A549 (cell line): ENCODE measurements at regions not wholly inside any gene's neighbourhood (a gene's known extent, or its start where the extent isn't known, plus 50 kb on each side); places are given as distances from the start of the nearest gene placed in this dataset.
"Not testable (repeated sequence)": the region's sequence is repeated elsewhere in the genome, so short reads cannot be mapped to it uniquely, and the experiment has no call there.

Experiments used
- ATAC-seq, 2 experiments: fragments of 200-7000 bp in 1 of 2; fragments of >200 bp in 1 of 2; cut with Nextera tagmentation in 1 of 2; cut with Tn5 transposase in 1 of 2; 3 replicates each; pipeline versions ENCODE4 v1.8.0 to v1.9.1; 2018 to 2020; ENCODE audit warnings: mild to moderate bottlenecking in 1 of 2, moderate library complexity in 1 of 2
- CTCF ChIA-PET: fragments of 300-600 bp; sonication (Branson Sonifier 250); formaldehyde crosslinking; extraction: SDS; loops from one replicate; lab custom pipeline; 2021; ENCODE audit warnings: antibody characterized with exemption, inconsistent platforms; lab: Yijun Ruan, JAX
- POLR2A ChIA-PET: fragments of 350-600 bp; formaldehyde crosslinking; extraction: SDS; loops from one replicate; lab custom pipeline; 2021; ENCODE audit warnings: antibody characterized with exemption, inconsistent platforms; lab: Yijun Ruan, JAX
- DNase-seq, 2 experiments: peaks; one replicate each; pipeline versions ENCODE4 v3.0.0 to v3.0.0-alpha.2; 2011 to 2016; ENCODE audit warnings: low read depth in 1 of 2, low spot score in 1 of 2
- FAIRE-seq: peaks from 2 replicates; lab custom pipeline; 2011; peaks lifted over from hg19 to GRCh38; lab: Jason Lieb, UNC
- H3K27ac ChIP-seq, 2 experiments: fragments of >200 bp; sonication (Bioruptor Twin); formaldehyde crosslinking; 3 replicates each; pipeline ENCODE4 v1.5.1; 2016 to 2017
- H3K4me1 ChIP-seq: fragments of >200 bp; sonication (Bioruptor Twin); formaldehyde crosslinking; 3 replicates; pipeline ENCODE4 v1.6.1; 2016
- H3K4me2 ChIP-seq: fragments of >200 bp; sonication (Bioruptor Twin); formaldehyde crosslinking; 3 replicates; pipeline ENCODE4 v1.6.1; 2016
- H3K4me3 ChIP-seq: fragments of >200 bp; sonication (Bioruptor Twin); formaldehyde crosslinking; 3 replicates; pipeline ENCODE4 v1.5.1; 2016
- H3K9me3 ChIP-seq: fragments of >200 bp; sonication (Bioruptor Twin); formaldehyde crosslinking; 3 replicates; pipeline ENCODE4 v1.6.1; 2016
- CBX2 ChIP-seq: fragments of 200-600 bp; sonication (generic); IDR thresholded peaks from 2 replicates; pipeline ENCODE4 v1.6.1; 2016; ENCODE audit warnings: low read depth, mild to moderate bottlenecking, borderline replicate concordance
- CBX8 ChIP-seq: fragments of 200-600 bp; sonication (generic); IDR thresholded peaks from 2 replicates; pipeline ENCODE4 v1.6.1; 2016
- CHD4 ChIP-seq: fragments of 200-600 bp; sonication (generic); IDR thresholded peaks from 2 replicates; pipeline ENCODE4 v1.6.1; 2016; ENCODE audit warnings: antibody characterized with exemption, mild to moderate bottlenecking, borderline replicate concordance
- EHMT2 ChIP-seq: fragments of 200-600 bp; sonication (generic); IDR thresholded peaks from 2 replicates; pipeline ENCODE4 v1.6.1; 2016; ENCODE audit warnings: antibody characterized with exemption, low read depth, mild to moderate bottlenecking, moderate library complexity
- EP300 ChIP-seq, 2 experiments: fragments of >200 bp; sonication (Bioruptor Twin); formaldehyde crosslinking; IDR thresholded peaks; 2 replicates in 1 of 2; 3 replicates in 1 of 2; pipeline ENCODE4 v1.6.1; 2016 to 2017
- ESRRA ChIP-seq: fragments of 150-350 bp; IDR thresholded peaks from 2 replicates; pipeline ENCODE4 v1.6.1; 2014; ENCODE audit warnings: mild to moderate bottlenecking, low read length, borderline replicate concordance
- FOXS1 ChIP-seq: fragments of 250-450 bp; sonication (Bioruptor Pico); IDR thresholded peaks from 2 replicates; pipeline ENCODE4 v1.5.0; 2020; ENCODE audit warnings: mild to moderate bottlenecking, moderate library complexity
- HEYL ChIP-seq: fragments of 250-450 bp; sonication (Bioruptor Pico); IDR thresholded peaks from 2 replicates; pipeline ENCODE4 v1.8.0; 2021; ENCODE audit warnings: mild to moderate bottlenecking, moderate library complexity
- HOXA7 ChIP-seq: fragments of 250-450 bp; sonication (Bioruptor Pico); IDR thresholded peaks from 2 replicates; pipeline ENCODE4 v1.5.0; 2020; ENCODE audit warnings: mild to moderate bottlenecking, moderate library complexity
- HOXB13 ChIP-seq: fragments of 250-450 bp; sonication (Bioruptor Pico); IDR thresholded peaks from 2 replicates; pipeline ENCODE4 v1.5.0; 2020; ENCODE audit warnings: low read depth, mild to moderate bottlenecking, moderate library complexity
- HOXB5 ChIP-seq: fragments of 250-450 bp; sonication (Bioruptor Pico); IDR thresholded peaks from 2 replicates; pipeline ENCODE4 v1.5.0; 2020; ENCODE audit warnings: mild to moderate bottlenecking, moderate library complexity
- JUNB ChIP-seq: fragments of >200 bp; sonication (Bioruptor Twin); formaldehyde crosslinking; IDR thresholded peaks from 2 replicates; pipeline ENCODE4 v1.6.1; 2016
- MAFK ChIP-seq: fragments of 450-650 bp; IDR thresholded peaks from 2 replicates; pipeline ENCODE4 v1.6.1; 2014; ENCODE audit not compliant: partially characterized antibody
- NPAS2 ChIP-seq: fragments of 250-450 bp; sonication (Bioruptor Pico); IDR thresholded peaks from 2 replicates; pipeline ENCODE4 v1.8.0; 2022; ENCODE audit warnings: mild to moderate bottlenecking, moderate library complexity, borderline replicate concordance
- RAD21 ChIP-seq, 2 experiments: fragments of >200 bp in 1 of 2; sonication (Bioruptor Twin) in 1 of 2; formaldehyde crosslinking in 1 of 2; IDR thresholded peaks in 1 of 2; conservative IDR thresholded peaks in 1 of 2; 2 replicates in 1 of 2; 3 replicates in 1 of 2; pipeline ENCODE4 v1.6.1; 2012 to 2018; ENCODE audit warnings: inconsistent platforms in 1 of 2
- ZC3H11A ChIP-seq: fragments of 450-650 bp; IDR thresholded peaks from 2 replicates; pipeline ENCODE4 v1.6.1; 2014; ENCODE audit warnings: antibody characterized with exemption, mild to moderate bottlenecking
- ZNF302 ChIP-seq: fragments of 250-450 bp; sonication (Bioruptor Pico); IDR thresholded peaks from 2 replicates; pipeline ENCODE4 v1.9.0; 2021; ENCODE audit warnings: inconsistent platforms, mild to moderate bottlenecking, moderate library complexity
- WGBS: methylation state at CpG from one replicate; pipeline ENCODE4 v1.1.6; 2017; ENCODE audit errors: missing lambda C conversion rate; 5-methylcytosine and 5-hydroxymethylcytosine counted together
- TF ChIP-seq, protein P1 (sequence below): fragments of 150-350 bp; IDR thresholded peaks from 2 replicates; pipeline ENCODE4 v1.6.1; 2014; ENCODE audit warnings: low read depth, mild to moderate bottlenecking, low read length
- TF ChIP-seq, protein P2 (sequence below): IDR thresholded peaks from 2 replicates; pipeline ENCODE4 v1.6.1; 2012; ENCODE audit warnings: low read depth, borderline replicate concordance

DNA sequence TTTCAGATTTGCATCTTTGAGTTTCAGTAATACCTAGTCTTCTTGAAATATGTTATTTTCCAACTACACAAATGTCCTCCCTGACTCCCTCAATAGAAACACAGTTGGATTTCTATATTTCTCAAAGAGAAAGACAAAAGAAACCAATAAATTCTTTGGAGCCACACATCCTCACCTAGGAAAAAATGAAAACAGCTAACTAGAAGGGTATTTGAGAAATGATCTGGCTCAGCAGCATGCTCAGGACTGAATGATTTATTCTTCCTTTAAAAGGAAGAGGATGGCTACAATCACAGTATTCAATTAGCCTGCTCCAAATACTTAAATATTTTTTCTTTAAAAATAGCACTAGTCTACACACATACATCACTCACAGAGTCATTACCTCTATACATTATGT, 196.4 kb upstream of the TENT5A start:
- Histone ChIP-seq H3K4me3 (no peak overlapping the region), H3K4me1 (no peaks in the 10 kb centered on the region), H3K9me3 (no peaks in the 10 kb centered on the region), H3K27ac (no peak overlapping the region), H3K4me2 (no peak overlapping the region)
- no peak for DNase-seq
- ChIA-PET CTCF (no interaction called here), POLR2A (no interaction called here)
- FAIRE-seq = no peak
- TF ChIP-seq HOXA7 (CRISPR knock-in tag) (no peak), CBX8 (no peak), ESRRA (no peak), CHD4 (no peak), EP300 (IDR thresholded peaks at IDR 0.05) (no peak)
- TF ChIP-seq, all 56 proteins: peak for 0
- no peak for ATAC-seq

DNA sequence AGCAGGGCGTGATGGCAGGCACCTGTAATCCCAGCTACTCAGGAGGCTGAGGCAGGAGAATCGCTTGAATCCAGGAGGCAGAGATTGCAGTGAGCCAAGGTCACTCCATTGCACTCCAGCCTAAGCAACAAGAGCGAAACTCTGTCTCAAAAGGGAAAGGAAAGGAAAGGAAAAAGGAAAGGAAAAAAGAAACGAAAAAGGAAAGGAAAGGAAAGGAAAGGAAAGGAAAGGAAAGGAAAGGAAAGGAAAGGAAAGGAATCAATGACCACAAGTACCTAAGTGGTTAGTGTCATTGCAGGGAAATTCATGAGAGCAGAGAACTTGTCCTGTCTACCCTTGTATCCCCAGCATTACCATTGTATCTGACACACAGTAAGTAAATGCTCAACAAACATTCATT, 195.7 kb upstream of the TENT5A start:
- H3K4me1 ChIP-seq, H3K4me3 ChIP-seq, DNase-seq, H3K27ac ChIP-seq, H3K4me2 ChIP-seq, ATAC-seq, POLR2A ChIA-PET, FAIRE-seq, H3K9me3 ChIP-seq: not testable (repeated sequence)
- CTCF ChIA-PET = interaction anchor here (0.6 kb wide), 1 partner anchor 69 kb away, joined by 3 read pairs; no protein-coding TSS in a partner anchor
- 48% methylated on average over 4 of the region's 4 CpGs for WGBS

DNA sequence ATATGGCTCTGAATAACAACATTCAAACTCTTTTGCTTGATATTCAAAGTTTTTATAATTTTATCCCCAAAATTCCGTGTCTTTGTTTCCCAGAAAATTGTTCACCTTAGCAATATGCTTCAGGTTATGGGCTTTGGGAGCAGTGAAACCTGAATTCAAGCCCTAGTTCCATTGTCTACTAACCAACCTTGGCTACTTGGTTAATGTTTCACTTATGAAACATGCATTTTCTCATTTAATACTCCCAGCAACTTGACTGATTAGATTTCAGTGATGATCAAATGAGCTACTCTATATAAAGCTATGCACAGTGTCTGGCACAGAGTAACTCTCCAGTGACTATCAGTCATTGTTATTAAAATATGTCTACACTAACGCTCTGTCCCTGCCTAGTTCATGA, 192.2 kb upstream of the TENT5A start:
- Histone ChIP-seq H3K9me3 (no peaks in the 10 kb centered on the region), H3K4me3 (no peak overlapping the region), H3K4me2 (no peak overlapping the region), H3K4me1 (peaks cover under 1% of the 10 kb centered on the region; the same call in 2 of the 3 replicates), H3K27ac (no peak overlapping the region)
- no peak for TF ChIP-seq HOXB13 (CRISPR knock-in tag)
- no peak for TF ChIP-seq EHMT2
- TF ChIP-seq, protein P1, sequence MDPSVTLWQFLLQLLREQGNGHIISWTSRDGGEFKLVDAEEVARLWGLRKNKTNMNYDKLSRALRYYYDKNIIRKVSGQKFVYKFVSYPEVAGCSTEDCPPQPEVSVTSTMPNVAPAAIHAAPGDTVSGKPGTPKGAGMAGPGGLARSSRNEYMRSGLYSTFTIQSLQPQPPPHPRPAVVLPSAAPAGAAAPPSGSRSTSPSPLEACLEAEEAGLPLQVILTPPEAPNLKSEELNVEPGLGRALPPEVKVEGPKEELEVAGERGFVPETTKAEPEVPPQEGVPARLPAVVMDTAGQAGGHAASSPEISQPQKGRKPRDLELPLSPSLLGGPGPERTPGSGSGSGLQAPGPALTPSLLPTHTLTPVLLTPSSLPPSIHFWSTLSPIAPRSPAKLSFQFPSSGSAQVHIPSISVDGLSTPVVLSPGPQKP = no peak
- TF ChIP-seq ESRRA = no peak
- no peak for TF ChIP-seq HOXB5 (CRISPR knock-in tag)
- no peak for TF ChIP-seq NPAS2 (CRISPR knock-in tag)
- ATAC-seq (no peak), DNase-seq (no peak), FAIRE-seq (no peak)
- CTCF ChIA-PET = no interaction called here
- WGBS = 53% methylated on average over 2 of the region's 2 CpGs
- POLR2A ChIA-PET = no interaction called here

DNA sequence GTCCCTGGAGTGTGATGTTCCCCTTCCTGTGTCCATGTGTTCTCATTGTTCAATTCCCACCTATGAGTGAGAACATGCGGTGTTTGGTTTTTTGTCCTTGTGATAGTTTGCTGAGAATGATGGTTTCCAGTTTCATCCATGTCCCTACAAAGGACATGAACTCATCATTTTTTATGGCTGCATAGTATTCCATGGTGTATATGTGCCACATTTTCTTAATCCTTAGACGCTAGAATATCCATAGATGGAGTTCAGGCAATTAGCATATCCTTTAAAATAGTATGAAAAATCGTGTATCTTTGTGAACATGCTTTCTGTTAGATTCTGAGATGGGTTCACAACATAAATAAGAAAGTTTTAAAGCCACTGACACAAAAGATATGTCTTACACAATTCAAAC, 190.4 kb upstream of the TENT5A start:
- FAIRE-seq, CTCF ChIA-PET, H3K4me2 ChIP-seq, DNase-seq, H3K27ac ChIP-seq, H3K9me3 ChIP-seq, POLR2A ChIA-PET, H3K4me3 ChIP-seq, ATAC-seq: not testable (repeated sequence)
- peaks cover 18% of the 10 kb centered on the region for H3K4me1 ChIP-seq
- WGBS = 22% methylated on average over 2 of the region's 3 CpGs

DNA sequence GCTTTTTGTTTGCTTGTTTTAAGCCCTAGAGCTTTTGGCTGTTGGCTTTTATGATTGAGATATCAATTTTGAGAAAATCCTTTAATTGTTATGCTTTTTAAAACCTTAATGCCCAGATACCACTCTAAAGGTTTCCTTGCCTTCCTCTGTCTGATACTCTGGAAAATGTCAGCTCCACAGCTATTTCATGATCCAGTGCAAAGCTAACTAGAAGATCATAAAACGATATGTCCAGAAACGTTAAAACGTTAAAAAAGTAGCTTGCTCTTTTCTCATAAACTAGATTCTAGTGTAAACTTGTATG, 189.5 kb upstream of the TENT5A start:
- WGBS = 79% methylated on average over 3 of the region's 3 CpGs
- Histone ChIP-seq H3K27ac (no peak overlapping the region), H3K9me3 (no peaks in the 10 kb centered on the region), H3K4me3 (no peak overlapping the region), H3K4me1 (peaks cover 26% of the 10 kb centered on the region), H3K4me2 (no peak overlapping the region)
- FAIRE-seq (no peak), DNase-seq (no peak), ATAC-seq (no peak)
- CTCF ChIA-PET = no interaction called here
- TF ChIP-seq CBX2 (no peak), ZNF302 (no peak), RAD21 (conservative IDR thresholded peaks at IDR 0.05 in 1 of 2, IDR thresholded peaks at IDR 0.05 in 1 of 2) (no peak), FOXS1 (CRISPR knock-in tag) (no peak), MAFK (no peak), ZC3H11A (no peak), JUNB (no peak), HEYL (CRISPR knock-in tag) (no peak)
- TF ChIP-seq, protein P2, sequence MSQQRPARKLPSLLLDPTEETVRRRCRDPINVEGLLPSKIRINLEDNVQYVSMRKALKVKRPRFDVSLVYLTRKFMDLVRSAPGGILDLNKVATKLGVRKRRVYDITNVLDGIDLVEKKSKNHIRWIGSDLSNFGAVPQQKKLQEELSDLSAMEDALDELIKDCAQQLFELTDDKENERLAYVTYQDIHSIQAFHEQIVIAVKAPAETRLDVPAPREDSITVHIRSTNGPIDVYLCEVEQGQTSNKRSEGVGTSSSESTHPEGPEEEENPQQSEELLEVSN = no peak
- POLR2A ChIA-PET = no interaction called here
